HFFc6 (cell line): ENCODE measurements at regions not wholly inside any gene's neighbourhood (a gene's known extent, or its start where the extent isn't known, plus 50 kb on each side); places are given as distances from the start of the nearest gene placed in this dataset.

Experiments used
- DNase-seq: peaks from one replicate; pipeline ENCODE4 v3.0.0-alpha.2; 2018
- H3K27ac Mint-ChIP-seq: 2 replicates; pipeline ENCODE4 v1.8.0; 2020; ENCODE audit warnings: mild to moderate bottlenecking, mixed read lengths
- H3K27me3 Mint-ChIP-seq: 2 replicates; pipeline ENCODE4 v1.8.0; 2021; ENCODE audit warnings: mild to moderate bottlenecking, moderate library complexity, mixed read lengths; ENCODE audit not compliant: insufficient read depth
- H3K36me3 Mint-ChIP-seq: 2 replicates; pipeline ENCODE4 v1.8.0; 2021; ENCODE audit warnings: low read depth, mixed read lengths
- H3K4me1 Mint-ChIP-seq: 2 replicates; pipeline ENCODE4 v1.8.0; 2020; ENCODE audit warnings: low read depth, mixed read lengths
- H3K4me3 Mint-ChIP-seq: 2 replicates; pipeline ENCODE4 v1.8.0; 2020; ENCODE audit warnings: mild to moderate bottlenecking, moderate library complexity, mixed read lengths
- H3K9me3 Mint-ChIP-seq: 2 replicates; pipeline ENCODE4 v1.8.0; 2020; ENCODE audit warnings: mild to moderate bottlenecking, mixed read lengths
- TF ChIP-seq, protein P1 (sequence below): fragments of 200-600 bp; sonication (generic); IDR thresholded peaks from 2 replicates; pipeline ENCODE4 v1.5.0; 2021; ENCODE audit warnings: antibody characterized with exemption, mild to moderate bottlenecking

DNA sequence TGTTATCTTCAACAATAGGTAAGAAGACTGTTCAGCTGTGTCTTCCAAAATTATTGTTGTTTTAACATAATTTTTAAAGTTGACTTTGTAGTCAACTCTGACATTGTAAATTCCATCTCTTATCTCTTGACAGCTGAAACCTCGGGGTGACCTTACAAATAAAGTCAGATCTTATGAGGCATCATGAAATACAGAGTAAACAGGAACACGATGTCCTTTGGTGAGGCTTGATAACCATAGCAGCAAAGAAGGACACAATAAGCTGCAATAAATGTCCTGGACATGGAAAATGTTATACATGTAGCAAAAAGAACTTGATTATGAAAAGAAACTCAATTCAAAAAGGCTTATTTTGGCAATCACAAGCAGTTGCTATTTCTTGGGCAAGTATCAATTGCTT lies 618.9 kb upstream of the SLC39A10 start:
- Mint-ChIP-seq H3K4me1 (no peaks in the 10 kb centered on the region), H3K36me3 (no peaks in the 10 kb centered on the region), H3K27ac (no peak overlapping the region), H3K4me3 (no peak overlapping the region), H3K9me3 (peaks cover 3% of the 10 kb centered on the region; the same call in 1 of the 2 replicates), H3K27me3 (no peaks in the 10 kb centered on the region)
- no peak for DNase-seq
- TF ChIP-seq, protein P1, sequence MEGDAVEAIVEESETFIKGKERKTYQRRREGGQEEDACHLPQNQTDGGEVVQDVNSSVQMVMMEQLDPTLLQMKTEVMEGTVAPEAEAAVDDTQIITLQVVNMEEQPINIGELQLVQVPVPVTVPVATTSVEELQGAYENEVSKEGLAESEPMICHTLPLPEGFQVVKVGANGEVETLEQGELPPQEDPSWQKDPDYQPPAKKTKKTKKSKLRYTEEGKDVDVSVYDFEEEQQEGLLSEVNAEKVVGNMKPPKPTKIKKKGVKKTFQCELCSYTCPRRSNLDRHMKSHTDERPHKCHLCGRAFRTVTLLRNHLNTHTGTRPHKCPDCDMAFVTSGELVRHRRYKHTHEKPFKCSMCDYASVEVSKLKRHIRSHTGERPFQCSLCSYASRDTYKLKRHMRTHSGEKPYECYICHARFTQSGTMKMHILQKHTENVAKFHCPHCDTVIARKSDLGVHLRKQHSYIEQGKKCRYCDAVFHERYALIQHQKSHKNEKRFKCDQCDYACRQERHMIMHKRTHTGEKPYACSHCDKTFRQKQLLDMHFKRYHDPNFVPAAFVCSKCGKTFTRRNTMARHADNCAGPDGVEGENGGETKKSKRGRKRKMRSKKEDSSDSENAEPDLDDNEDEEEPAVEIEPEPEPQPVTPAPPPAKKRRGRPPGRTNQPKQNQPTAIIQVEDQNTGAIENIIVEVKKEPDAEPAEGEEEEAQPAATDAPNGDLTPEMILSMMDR, result no peak

- Mint-ChIP-seq H3K27ac (no peak overlapping the region), H3K4me3 (no peak overlapping the region), H3K27me3 (no peaks in the 10 kb centered on the region), H3K4me1 (no peaks in the 10 kb centered on the region), H3K36me3 (no peaks in the 10 kb centered on the region), H3K9me3 (peaks cover 3% of the 10 kb centered on the region; the same call in 1 of the 2 replicates)
- TF ChIP-seq, protein P1, result no peak
- no peak for DNase-seq
Observed at GRCh38 chr2:195037045-195037444, 620.0 kb upstream of the SLC39A10 start.

GRCh38 chr2:195031411-195031810 lies 625.6 kb upstream of the SLC39A10 start:
- TF ChIP-seq, protein P1, result no peak
- H3K4me1 Mint-ChIP-seq, result no peaks in the 10 kb centered on the region
- H3K9me3 Mint-ChIP-seq, result peaks cover 10% of the 10 kb centered on the region
- no peak overlapping the region for H3K4me3 Mint-ChIP-seq
- H3K27ac Mint-ChIP-seq, result no peak overlapping the region
- no peaks in the 10 kb centered on the region for H3K36me3 Mint-ChIP-seq
- no peak for DNase-seq
- H3K27me3 Mint-ChIP-seq, result no peaks in the 10 kb centered on the region; the same call in 1 of the 2 replicates

DNA sequence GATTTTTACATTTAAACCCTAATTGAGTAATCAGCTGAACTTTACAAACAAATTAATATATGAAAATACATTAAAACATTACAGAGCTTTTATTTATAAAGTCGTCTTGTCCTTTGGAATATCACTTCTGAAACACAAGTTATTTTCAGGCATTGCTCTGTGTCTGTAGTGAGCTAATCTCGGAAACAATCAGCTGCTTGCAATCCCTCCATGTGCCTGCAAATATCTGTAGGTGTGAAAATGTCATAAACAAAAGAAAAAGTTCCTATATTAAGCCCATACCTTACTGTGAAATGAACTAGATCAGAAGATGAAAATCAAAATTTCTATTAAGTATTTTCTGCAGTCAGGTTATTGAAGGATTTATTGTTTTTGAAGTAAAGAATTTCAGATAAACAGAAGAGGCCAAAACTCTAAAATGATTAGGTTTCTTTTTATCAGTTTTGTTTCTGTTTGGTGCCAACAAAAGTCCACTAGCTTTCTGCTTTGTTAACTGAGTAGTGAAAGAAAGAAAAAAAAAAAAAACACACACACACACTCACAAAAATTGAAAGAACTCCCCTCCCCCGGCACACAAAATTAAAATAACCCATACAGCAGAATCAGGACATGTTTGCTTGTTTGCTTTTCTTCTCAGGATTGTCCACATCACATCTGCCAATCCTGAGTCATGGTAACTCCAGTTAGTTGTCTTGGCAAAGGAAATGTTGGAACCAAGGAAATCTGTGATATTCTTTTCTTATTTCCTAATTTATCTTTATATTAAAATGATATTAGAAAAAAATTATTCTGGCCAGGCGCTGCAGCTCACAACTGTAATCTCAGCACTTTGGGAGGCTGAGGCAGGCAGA lies 627.0 kb upstream of the SLC39A10 start:
- Mint-ChIP-seq H3K27me3 (no peaks in the 10 kb centered on the region; the same call in 1 of the 2 replicates), H3K27ac (no peak overlapping the region), H3K4me1 (no peaks in the 10 kb centered on the region), H3K36me3 (no peaks in the 10 kb centered on the region), H3K4me3 (no peak overlapping the region), H3K9me3 (peaks cover 10% of the 10 kb centered on the region)
- TF ChIP-seq, protein P1, result no peak
- DNase-seq, result no peak

- no peaks in the 10 kb centered on the region for H3K4me1 Mint-ChIP-seq
- peaks cover 17% of the 10 kb centered on the region for H3K9me3 Mint-ChIP-seq
- H3K27ac Mint-ChIP-seq, result no peak overlapping the region
- DNase-seq, result no peak
- TF ChIP-seq, protein P1, result no peak
- H3K27me3 Mint-ChIP-seq, result no peaks in the 10 kb centered on the region; the same call in 1 of the 2 replicates
- H3K36me3 Mint-ChIP-seq, result no peaks in the 10 kb centered on the region
- H3K4me3 Mint-ChIP-seq, result no peak overlapping the region
Observed at GRCh38 chr2:195027947-195028346, 629.1 kb upstream of the SLC39A10 start.
